ENCODE measurements at regions not wholly inside any gene's neighbourhood (a gene's known extent, or its start where the extent isn't known, plus 50 kb on each side); places are given as distances from the start of the nearest gene placed in this dataset.

- no peak overlapping the region for H3K27ac ChIP-seq (ENCODE audit: control insufficient read depth, insufficient read depth, low read length)
- H2AFZ ChIP-seq (ENCODE audit: control insufficient read depth, low read length): no peak overlapping the region
- no peaks in the 10 kb centered on the region for H3K36me3 ChIP-seq (ENCODE audit: control insufficient read depth in 2 of 2, extremely low read depth in 1 of 2, insufficient read depth in 2 of 2, low read length in 2 of 2)
- no peak for TF ChIP-seq EZH2 (IDR thresholded peaks at IDR 0.05; ENCODE audit: low read length)
- no peak for TF ChIP-seq CTCF (optimal IDR thresholded peaks at IDR 0.05 in 1 of 3, IDR thresholded peaks at IDR 0.05 in 1 of 3, conservative IDR thresholded peaks at IDR 0.05 in 1 of 3; ENCODE audit: extremely low read depth in 1 of 3, insufficient read depth in 2 of 3, low read length in 3 of 3)
- no peaks in the 10 kb centered on the region for H3K9me1 ChIP-seq (ENCODE audit: control insufficient read depth, extremely low read depth, insufficient read depth, low read length)
- FAIRE-seq (no peak), DNase-seq (ENCODE audit: low read depth, low spot score) (no peak)
- no peak overlapping the region for H3K9ac ChIP-seq (ENCODE audit: control insufficient read depth, extremely low read depth, insufficient read depth, low read length)
- no peak overlapping the region for H3K4me3 ChIP-seq (ENCODE audit: control insufficient read depth in 2 of 3, extremely low read depth in 1 of 3, insufficient read depth in 2 of 3, low read depth in 1 of 3, low read length in 3 of 3)
- no peaks in the 10 kb centered on the region for H3K4me1 ChIP-seq (ENCODE audit: control insufficient read depth, extremely low read depth, insufficient read depth, low read length)
- no peaks in the 10 kb centered on the region for H4K20me1 ChIP-seq (ENCODE audit: control insufficient read depth, extremely low read depth, insufficient read depth, low read length)
- H3K9me3 ChIP-seq (ENCODE audit: control insufficient read depth, low read depth, low read length): no peaks in the 10 kb centered on the region
- H3K27me3 ChIP-seq (ENCODE audit: control insufficient read depth, extremely low read depth, insufficient read depth, low read length): peaks cover 22% of the 10 kb centered on the region
- no peak overlapping the region for H3K4me2 ChIP-seq (ENCODE audit: control insufficient read depth, extremely low read depth, insufficient read depth, low read depth, low read length)
- dilution Hi-C loops (cut with MboI; ENCODE audit: extremely low pct_ligation_motif_present, low sequenced_read_pairs): no loop called here
- H3K79me2 ChIP-seq (ENCODE audit: control insufficient read depth, insufficient read depth, low read length): no peaks in the 10 kb centered on the region
These were observed 447.2 kb downstream of the MATN1 start for GRCh38 chr1:30275926-30276764.

GRCh38 chr1:30274976-30275621 lies 448.3 kb downstream of the MATN1 start:
- H3K9ac ChIP-seq (ENCODE audit: control insufficient read depth, extremely low read depth, insufficient read depth, low read length): no peak overlapping the region
- DNase-seq (ENCODE audit: low read depth, low spot score): no peak
- no peak overlapping the region for H2AFZ ChIP-seq (ENCODE audit: control insufficient read depth, low read length)
- no peaks in the 10 kb centered on the region for H3K36me3 ChIP-seq (ENCODE audit: control insufficient read depth in 2 of 2, extremely low read depth in 1 of 2, insufficient read depth in 2 of 2, low read length in 2 of 2)
- no peaks in the 10 kb centered on the region for H3K4me1 ChIP-seq (ENCODE audit: control insufficient read depth, extremely low read depth, insufficient read depth, low read length)
- no peak overlapping the region for H3K4me3 ChIP-seq (ENCODE audit: control insufficient read depth in 2 of 3, extremely low read depth in 1 of 3, insufficient read depth in 2 of 3, low read depth in 1 of 3, low read length in 3 of 3)
- no peaks in the 10 kb centered on the region for H3K9me3 ChIP-seq (ENCODE audit: control insufficient read depth, low read depth, low read length)
- no peak overlapping the region for H3K27ac ChIP-seq (ENCODE audit: control insufficient read depth, insufficient read depth, low read length)
- no peak for FAIRE-seq
- no peaks in the 10 kb centered on the region for H3K9me1 ChIP-seq (ENCODE audit: control insufficient read depth, extremely low read depth, insufficient read depth, low read length)
- H3K4me2 ChIP-seq (ENCODE audit: control insufficient read depth, extremely low read depth, insufficient read depth, low read depth, low read length): no peak overlapping the region
- peaks cover 22% of the 10 kb centered on the region for H3K27me3 ChIP-seq (ENCODE audit: control insufficient read depth, extremely low read depth, insufficient read depth, low read length)
- no peaks in the 10 kb centered on the region for H3K79me2 ChIP-seq (ENCODE audit: control insufficient read depth, insufficient read depth, low read length)
- no peak for TF ChIP-seq CTCF (optimal IDR thresholded peaks at IDR 0.05 in 1 of 3, IDR thresholded peaks at IDR 0.05 in 1 of 3, conservative IDR thresholded peaks at IDR 0.05 in 1 of 3; ENCODE audit: extremely low read depth in 1 of 3, insufficient read depth in 2 of 3, low read length in 3 of 3)
- TF ChIP-seq EZH2 (IDR thresholded peaks at IDR 0.05; ENCODE audit: low read length): no peak
- dilution Hi-C loops (cut with MboI; ENCODE audit: extremely low pct_ligation_motif_present, low sequenced_read_pairs): no loop called here
- H4K20me1 ChIP-seq (ENCODE audit: control insufficient read depth, extremely low read depth, insufficient read depth, low read length): no peaks in the 10 kb centered on the region

All from keratinocyte (primary cell).